Neural progenitor cell (in vitro differentiated cells): ENCODE measurements at regions not wholly inside any gene's neighbourhood (a gene's known extent, or its start where the extent isn't known, plus 50 kb on each side); places are given as distances from the start of the nearest gene placed in this dataset.

Experiments
- CTCF ChIP-seq: fragments of 200-600 bp; sonication (generic); IDR thresholded peaks from 2 replicates; pipeline ENCODE4 v1.5.1; 2017; ENCODE audit warnings: antibody characterized with exemption, mild to moderate bottlenecking
- EZH2 ChIP-seq: fragments of 200-600 bp; sonication (generic); IDR thresholded peaks from 2 replicates; pipeline ENCODE4 v1.6.1; 2017; ENCODE audit warnings: antibody characterized with exemption, mild to moderate bottlenecking, moderate library complexity
- EZH2phosphoT487 ChIP-seq: fragments of 200-600 bp; sonication (generic); IDR thresholded peaks from 2 replicates; pipeline ENCODE4 v1.6.1; 2017; ENCODE audit warnings: antibody characterized with exemption

- TF ChIP-seq EZH2 (no peak), EZH2phosphoT487 (no peak), CTCF (no peak)
Observed at GRCh38 chr3:84140631-84141030, 818.2 kb upstream of the CADM2 start.
